OCI-LY7 (cell line): ENCODE measurements at regions not wholly inside any gene's neighbourhood (a gene's known extent, or its start where the extent isn't known, plus 50 kb on each side); places are given as distances from the start of the nearest gene placed in this dataset.

ENCODE experiments used
- BruUV-seq: library from RNA; stranded (reverse); fragments of 400-500 nt; replicated peaks from 2 replicates; lab custom pipeline; 2021; lab: Mats Ljungman, UMichigan
- CTCF ChIA-PET: fragments of 300-600 bp; sonication (Branson Sonifier 250); formaldehyde crosslinking; loops from one replicate; lab custom pipeline; 2022; ENCODE audit warnings: antibody characterized with exemption; ENCODE audit not compliant: unreplicated experiment; lab: Charles Lee
- POLR2A ChIA-PET: fragments of 300-600 bp; sonication (Branson Sonifier 250); formaldehyde crosslinking; loops from one replicate; lab custom pipeline; 2022; ENCODE audit warnings: antibody characterized with exemption; lab: Charles Lee
- DNase-seq: peaks from one replicate; pipeline ENCODE4 v3.0.0-alpha.2; 2015; ENCODE audit warnings: low spot score
- H2AFZ ChIP-seq: fragments of 200-600 bp; sonication (generic), shearing (Covaris generic); 2 replicates; pipeline ENCODE4 v1.6.1; 2014; ENCODE audit warnings: mild to moderate bottlenecking, antibody characterized with exemption, low read length, moderate library complexity
- H3K27ac ChIP-seq: fragments of 200-600 bp; sonication (generic); 2 replicates; pipeline ENCODE4 v1.5.1; 2014; ENCODE audit warnings: mixed run types, low read depth, mild to moderate bottlenecking, moderate library complexity, low read length, inconsistent platforms; ENCODE audit not compliant: poor library complexity, severe bottlenecking
- H3K36me3 ChIP-seq: fragments of 200-600 bp; sonication (generic); 2 replicates; pipeline ENCODE4 v1.6.1; 2014; ENCODE audit warnings: mild to moderate bottlenecking, antibody characterized with exemption, low read length, moderate library complexity, mixed read lengths; ENCODE audit not compliant: insufficient read depth
- H3K4me1 ChIP-seq: fragments of 200-600 bp; sonication (generic); 2 replicates; pipeline ENCODE4 v1.5.1; 2014; ENCODE audit warnings: mild to moderate bottlenecking, low read length; ENCODE audit not compliant: insufficient read depth, poor library complexity, severe bottlenecking
- H3K4me2 ChIP-seq: fragments of 200-600 bp; sonication (generic); 2 replicates; pipeline ENCODE4 v1.6.1; 2014; ENCODE audit warnings: mild to moderate bottlenecking, low read length
- H3K4me3 ChIP-seq: fragments of 200-600 bp; sonication (generic); 2 replicates; pipeline ENCODE4 v1.5.1; 2014; ENCODE audit warnings: mild to moderate bottlenecking, low read depth, low read length; ENCODE audit not compliant: poor library complexity, severe bottlenecking
- H3K79me2 ChIP-seq: fragments of 200-600 bp; sonication (generic); 2 replicates; pipeline ENCODE4 v1.6.1; 2016; ENCODE audit warnings: low read depth, mild to moderate bottlenecking, low read length, moderate library complexity, mixed read lengths; ENCODE audit not compliant: insufficient read depth
- H3K9me2 ChIP-seq: fragments of 200-600 bp; sonication (generic); 2 replicates; pipeline ENCODE4 v1.6.1; 2016; ENCODE audit warnings: mild to moderate bottlenecking, low read length, mixed read lengths; ENCODE audit not compliant: insufficient read depth
- H3K9me3 ChIP-seq: fragments of 200-600 bp; sonication (generic); 2 replicates; pipeline ENCODE4 v1.6.1; 2014; ENCODE audit warnings: mild to moderate bottlenecking, mixed run types, low read length, mixed read lengths
- H4K20me1 ChIP-seq: fragments of 200-600 bp; sonication (generic); 2 replicates; pipeline ENCODE4 v1.6.1; 2014; ENCODE audit warnings: mild to moderate bottlenecking, antibody characterized with exemption, low read length, moderate library complexity, mixed read lengths; ENCODE audit not compliant: insufficient read depth
- CTCF ChIP-seq: fragments of 200-600 bp; sonication (generic); conservative IDR thresholded peaks from 2 replicates; pipeline ENCODE4 v1.5.1; 2014; ENCODE audit warnings: mild to moderate bottlenecking, antibody characterized with exemption, low read length, moderate library complexity, mixed read lengths
- EZH2phosphoT487 ChIP-seq: fragments of 200-600 bp; sonication (generic); IDR thresholded peaks from 2 replicates; pipeline ENCODE4 v1.6.1; 2018; ENCODE audit warnings: low read depth, borderline replicate concordance, mild to moderate bottlenecking, mixed run types, antibody characterized with exemption, low read length, moderate library complexity, mixed read lengths
- intact Hi-C: fragments of 100-400 bp; cut with micrococcal nuclease; formaldehyde crosslinking; loops from one replicate; pipeline ENCODE4 v1.10.0; 2022; ENCODE audit not compliant: unreplicated experiment

DNA sequence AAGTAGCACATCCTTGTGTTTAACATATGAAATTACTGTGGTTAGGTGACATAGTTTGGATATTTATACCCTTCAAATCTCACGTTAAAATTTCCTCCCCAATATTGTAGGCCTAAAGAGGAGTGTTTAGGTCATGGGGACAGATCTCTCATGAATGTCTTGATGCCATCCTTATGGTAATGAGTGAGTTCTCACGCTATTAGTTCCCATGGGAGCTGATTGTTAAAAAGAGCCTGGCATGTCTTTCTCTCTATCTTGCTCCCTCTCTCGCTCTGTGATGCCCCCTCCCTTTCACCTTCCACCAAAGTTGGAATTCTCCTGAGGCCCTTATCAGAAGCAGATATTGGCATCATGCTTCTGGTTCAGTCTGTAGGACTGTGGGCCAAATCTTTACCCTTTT is 660.1 kb downstream of the ADCYAP1 start:
- no peaks in the 10 kb centered on the region for H3K9me2 ChIP-seq
- POLR2A ChIA-PET: no interaction called here
- H3K36me3 ChIP-seq: no peaks in the 10 kb centered on the region
- TF ChIP-seq EZH2phosphoT487 (no peak), CTCF (no peak)
- intact Hi-C loops: no loop called here
- no peaks in the 10 kb centered on the region for H3K9me3 ChIP-seq
- no TSS peak for BruUV-seq
- no peak overlapping the region for H3K4me3 ChIP-seq
- H3K4me1 ChIP-seq: no peaks in the 10 kb centered on the region
- H3K4me2 ChIP-seq: no peak overlapping the region
- no peak overlapping the region for H3K27ac ChIP-seq
- no peaks in the 10 kb centered on the region for H4K20me1 ChIP-seq
- DNase-seq: no peak
- CTCF ChIA-PET: no interaction called here
- H3K79me2 ChIP-seq: no peaks in the 10 kb centered on the region
- H2AFZ ChIP-seq: no peak overlapping the region

DNA sequence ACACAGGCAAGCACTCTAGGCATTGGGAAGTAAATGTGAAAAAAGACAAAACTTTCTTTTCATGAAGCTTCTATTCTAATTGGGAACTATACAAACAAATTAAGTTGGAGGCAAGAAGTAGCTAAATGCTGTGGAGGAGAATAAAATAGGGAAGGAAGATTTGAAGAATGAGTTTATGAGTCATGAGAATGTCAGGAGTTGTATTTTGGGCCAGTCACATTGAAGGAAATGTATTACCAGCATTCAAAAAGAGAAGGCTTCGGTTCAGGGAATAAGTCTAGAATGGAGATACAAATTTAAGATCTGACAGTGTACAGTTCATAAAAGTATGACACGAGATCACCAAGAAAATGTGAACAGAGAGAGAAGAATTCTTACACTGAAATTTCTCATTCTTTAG is 666.5 kb downstream of the ADCYAP1 start:
- no peaks in the 10 kb centered on the region for H3K4me1 ChIP-seq
- no TSS peak for BruUV-seq

More for the DNA sequence above, 666.5 kb downstream of the ADCYAP1 start:
- Histone ChIP-seq H2AFZ (no peak overlapping the region), H3K27ac (no peak overlapping the region), H3K9me2 (no peaks in the 10 kb centered on the region), H3K4me3 (no peak overlapping the region), H4K20me1 (no peaks in the 10 kb centered on the region), H3K9me3 (no peaks in the 10 kb centered on the region), H3K4me2 (no peak overlapping the region), H3K79me2 (no peaks in the 10 kb centered on the region), H3K36me3 (no peaks in the 10 kb centered on the region)
- intact Hi-C loops: no loop called here
- no peak for TF ChIP-seq CTCF
- no peak for TF ChIP-seq EZH2phosphoT487
- DNase-seq: no peak
- ChIA-PET POLR2A (interaction anchor here (0.5 to 1.0 kb wide), 2 partner anchors 32 to 356 kb away, joined by 3 read pairs; no protein-coding TSS in a partner anchor), CTCF (no interaction called here)
